Erythroblast (primary cell): ENCODE measurements at regions not wholly inside any gene's neighbourhood (a gene's known extent, or its start where the extent isn't known, plus 50 kb on each side); places are given as distances from the start of the nearest gene placed in this dataset.

Experiments used
- GATA1 ChIP-seq: IDR thresholded peaks from 2 replicates; pipeline ENCODE4 v1.6.1; 2011; ENCODE audit warnings: low read depth, mild to moderate bottlenecking, control low read depth, low read length, moderate library complexity
- POLR2A ChIP-seq: IDR thresholded peaks from 2 replicates; pipeline ENCODE4 v1.6.1; 2011; ENCODE audit warnings: mild to moderate bottlenecking, low read length

GRCh38 chr10:33534416-33534815 is 199.9 kb upstream of the NRP1 start:
- TF ChIP-seq POLR2A (no peak), GATA1 (no peak)
